SKM-1 (cell line): ENCODE measurements at regions not wholly inside any gene's neighbourhood (a gene's known extent, or its start where the extent isn't known, plus 50 kb on each side); places are given as distances from the start of the nearest gene placed in this dataset.
"Not testable (repeated sequence)": the region's sequence is repeated elsewhere in the genome, so short reads cannot be mapped to it uniquely, and the experiment has no call there.

Experiments used
- DNase-seq: peaks from one replicate; lab custom pipeline; 2025; ENCODE audit not compliant: unreplicated experiment; lab: John Stamatoyannopoulos, UW

- DNase-seq: no peak
Measured at GRCh38 chr9:29625292-29625731, 2052.0 kb upstream of the C9orf72 start.

- no peak for DNase-seq
Measured at GRCh38 chr9:29625931-29626330, 2052.7 kb upstream of the C9orf72 start.

- DNase-seq: not testable (repeated sequence)
Measured at GRCh38 chr9:29628856-29629255, 2055.6 kb upstream of the C9orf72 start.

GRCh38 chr9:29637471-29638237, 2064.4 kb upstream of the C9orf72 start:
- no peak for DNase-seq

GRCh38 chr9:29640507-29640906, 2067.2 kb upstream of the C9orf72 start:
- DNase-seq: no peak

- DNase-seq: no peak
Measured at GRCh38 chr9:29644514-29644913, 2071.2 kb upstream of the C9orf72 start.

- DNase-seq: no peak
Measured at GRCh38 chr9:29647451-29647850, 2074.2 kb upstream of the C9orf72 start.

GRCh38 chr9:29648132-29648531, 2074.9 kb upstream of the C9orf72 start:
- no peak for DNase-seq

GRCh38 chr9:29648601-29649000, 2075.3 kb upstream of the C9orf72 start:
- no peak for DNase-seq

- no peak for DNase-seq
Measured at GRCh38 chr9:29656641-29657406, 2083.5 kb upstream of the C9orf72 start.

GRCh38 chr9:29657821-29658220, 2084.5 kb upstream of the C9orf72 start:
- no peak for DNase-seq

GRCh38 chr9:29659014-29659413, 2085.7 kb upstream of the C9orf72 start:
- DNase-seq: no peak

GRCh38 chr9:29659736-29660135, 2086.5 kb upstream of the C9orf72 start:
- no peak for DNase-seq

- DNase-seq: no peak
Measured at GRCh38 chr9:29668732-29669131, 2095.5 kb upstream of the C9orf72 start.

GRCh38 chr9:29669613-29670012, 2096.3 kb upstream of the C9orf72 start:
- DNase-seq: no peak

GRCh38 chr9:29685531-29685930, 2112.2 kb upstream of the C9orf72 start:
- DNase-seq: no peak

- DNase-seq: no peak
Measured at GRCh38 chr9:29691145-29691544, 2117.9 kb upstream of the C9orf72 start.

GRCh38 chr9:29691758-29692407, 2118.6 kb upstream of the C9orf72 start:
- peak; percentile 46 for DNase-seq

- DNase-seq: no peak
Measured at GRCh38 chr9:29697011-29697410, 2123.7 kb upstream of the C9orf72 start.

- no peak for DNase-seq
Measured at GRCh38 chr9:29701559-29701958, 2128.3 kb upstream of the C9orf72 start.

GRCh38 chr9:29701971-29702370, 2128.7 kb upstream of the C9orf72 start:
- DNase-seq: no peak

GRCh38 chr9:29714860-29715259, 2141.6 kb upstream of the C9orf72 start:
- no peak for DNase-seq
